OCI-LY7 (cell line): ENCODE measurements at regions not wholly inside any gene's neighbourhood (a gene's known extent, or its start where the extent isn't known, plus 50 kb on each side); places are given as distances from the start of the nearest gene placed in this dataset.

Source experiments
- BruUV-seq: library from RNA; stranded (reverse); fragments of 400-500 nt; replicated peaks from 2 replicates; lab custom pipeline; 2021; lab: Mats Ljungman, UMichigan
- CTCF ChIA-PET: fragments of 300-600 bp; sonication (Branson Sonifier 250); formaldehyde crosslinking; loops from one replicate; lab custom pipeline; 2022; ENCODE audit warnings: antibody characterized with exemption; ENCODE audit not compliant: unreplicated experiment; lab: Charles Lee
- POLR2A ChIA-PET: fragments of 300-600 bp; sonication (Branson Sonifier 250); formaldehyde crosslinking; loops from one replicate; lab custom pipeline; 2022; ENCODE audit warnings: antibody characterized with exemption; lab: Charles Lee
- DNase-seq: peaks from one replicate; pipeline ENCODE4 v3.0.0-alpha.2; 2015; ENCODE audit warnings: low spot score
- H2AFZ ChIP-seq: fragments of 200-600 bp; sonication (generic), shearing (Covaris generic); 2 replicates; pipeline ENCODE4 v1.6.1; 2014; ENCODE audit warnings: mild to moderate bottlenecking, antibody characterized with exemption, low read length, moderate library complexity
- H3K27ac ChIP-seq: fragments of 200-600 bp; sonication (generic); 2 replicates; pipeline ENCODE4 v1.5.1; 2014; ENCODE audit warnings: mixed run types, low read depth, mild to moderate bottlenecking, moderate library complexity, low read length, inconsistent platforms; ENCODE audit not compliant: poor library complexity, severe bottlenecking
- H3K36me3 ChIP-seq: fragments of 200-600 bp; sonication (generic); 2 replicates; pipeline ENCODE4 v1.6.1; 2014; ENCODE audit warnings: mild to moderate bottlenecking, antibody characterized with exemption, low read length, moderate library complexity, mixed read lengths; ENCODE audit not compliant: insufficient read depth
- H3K4me1 ChIP-seq: fragments of 200-600 bp; sonication (generic); 2 replicates; pipeline ENCODE4 v1.5.1; 2014; ENCODE audit warnings: mild to moderate bottlenecking, low read length; ENCODE audit not compliant: insufficient read depth, poor library complexity, severe bottlenecking
- H3K4me2 ChIP-seq: fragments of 200-600 bp; sonication (generic); 2 replicates; pipeline ENCODE4 v1.6.1; 2014; ENCODE audit warnings: mild to moderate bottlenecking, low read length
- H3K4me3 ChIP-seq: fragments of 200-600 bp; sonication (generic); 2 replicates; pipeline ENCODE4 v1.5.1; 2014; ENCODE audit warnings: mild to moderate bottlenecking, low read depth, low read length; ENCODE audit not compliant: poor library complexity, severe bottlenecking
- H3K79me2 ChIP-seq: fragments of 200-600 bp; sonication (generic); 2 replicates; pipeline ENCODE4 v1.6.1; 2016; ENCODE audit warnings: low read depth, mild to moderate bottlenecking, low read length, moderate library complexity, mixed read lengths; ENCODE audit not compliant: insufficient read depth
- H3K9me2 ChIP-seq: fragments of 200-600 bp; sonication (generic); 2 replicates; pipeline ENCODE4 v1.6.1; 2016; ENCODE audit warnings: mild to moderate bottlenecking, low read length, mixed read lengths; ENCODE audit not compliant: insufficient read depth
- H3K9me3 ChIP-seq: fragments of 200-600 bp; sonication (generic); 2 replicates; pipeline ENCODE4 v1.6.1; 2014; ENCODE audit warnings: mild to moderate bottlenecking, mixed run types, low read length, mixed read lengths
- H4K20me1 ChIP-seq: fragments of 200-600 bp; sonication (generic); 2 replicates; pipeline ENCODE4 v1.6.1; 2014; ENCODE audit warnings: mild to moderate bottlenecking, antibody characterized with exemption, low read length, moderate library complexity, mixed read lengths; ENCODE audit not compliant: insufficient read depth
- EZH2phosphoT487 ChIP-seq: fragments of 200-600 bp; sonication (generic); IDR thresholded peaks from 2 replicates; pipeline ENCODE4 v1.6.1; 2018; ENCODE audit warnings: low read depth, borderline replicate concordance, mild to moderate bottlenecking, mixed run types, antibody characterized with exemption, low read length, moderate library complexity, mixed read lengths
- intact Hi-C: fragments of 100-400 bp; cut with micrococcal nuclease; formaldehyde crosslinking; loops from one replicate; pipeline ENCODE4 v1.10.0; 2022; ENCODE audit not compliant: unreplicated experiment
- TF ChIP-seq, protein P1 (sequence below): fragments of 200-600 bp; sonication (generic); conservative IDR thresholded peaks from 2 replicates; pipeline ENCODE4 v1.5.1; 2014; ENCODE audit warnings: mild to moderate bottlenecking, antibody characterized with exemption, low read length, moderate library complexity, mixed read lengths

- no peak overlapping the region for H3K4me2 ChIP-seq
- H2AFZ ChIP-seq, result no peak overlapping the region
- DNase-seq, result no peak
- intact Hi-C loops, result no loop called here
- no peak overlapping the region for H3K4me3 ChIP-seq
- no peaks in the 10 kb centered on the region for H3K36me3 ChIP-seq
- no peaks in the 10 kb centered on the region for H3K4me1 ChIP-seq
- no TSS peak for BruUV-seq
- no peak overlapping the region for H3K27ac ChIP-seq
- TF ChIP-seq EZH2phosphoT487, result no peak
- TF ChIP-seq, protein P1, sequence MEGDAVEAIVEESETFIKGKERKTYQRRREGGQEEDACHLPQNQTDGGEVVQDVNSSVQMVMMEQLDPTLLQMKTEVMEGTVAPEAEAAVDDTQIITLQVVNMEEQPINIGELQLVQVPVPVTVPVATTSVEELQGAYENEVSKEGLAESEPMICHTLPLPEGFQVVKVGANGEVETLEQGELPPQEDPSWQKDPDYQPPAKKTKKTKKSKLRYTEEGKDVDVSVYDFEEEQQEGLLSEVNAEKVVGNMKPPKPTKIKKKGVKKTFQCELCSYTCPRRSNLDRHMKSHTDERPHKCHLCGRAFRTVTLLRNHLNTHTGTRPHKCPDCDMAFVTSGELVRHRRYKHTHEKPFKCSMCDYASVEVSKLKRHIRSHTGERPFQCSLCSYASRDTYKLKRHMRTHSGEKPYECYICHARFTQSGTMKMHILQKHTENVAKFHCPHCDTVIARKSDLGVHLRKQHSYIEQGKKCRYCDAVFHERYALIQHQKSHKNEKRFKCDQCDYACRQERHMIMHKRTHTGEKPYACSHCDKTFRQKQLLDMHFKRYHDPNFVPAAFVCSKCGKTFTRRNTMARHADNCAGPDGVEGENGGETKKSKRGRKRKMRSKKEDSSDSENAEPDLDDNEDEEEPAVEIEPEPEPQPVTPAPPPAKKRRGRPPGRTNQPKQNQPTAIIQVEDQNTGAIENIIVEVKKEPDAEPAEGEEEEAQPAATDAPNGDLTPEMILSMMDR, result no peak
- ChIA-PET CTCF (no interaction called here), POLR2A (interaction anchor here (0.7 to 1.4 kb wide), 2 partner anchors 8 to 1215 kb away, joined by 3 to 7 read pairs; no protein-coding TSS in a partner anchor)
- no peaks in the 10 kb centered on the region for H3K9me2 ChIP-seq
- H3K9me3 ChIP-seq, result no peaks in the 10 kb centered on the region
- no peaks in the 10 kb centered on the region for H3K79me2 ChIP-seq
- H4K20me1 ChIP-seq, result no peaks in the 10 kb centered on the region
These were observed 204.7 kb upstream of the ITGA4 start for GRCh38 chr2:181252262-181253148.

DNA sequence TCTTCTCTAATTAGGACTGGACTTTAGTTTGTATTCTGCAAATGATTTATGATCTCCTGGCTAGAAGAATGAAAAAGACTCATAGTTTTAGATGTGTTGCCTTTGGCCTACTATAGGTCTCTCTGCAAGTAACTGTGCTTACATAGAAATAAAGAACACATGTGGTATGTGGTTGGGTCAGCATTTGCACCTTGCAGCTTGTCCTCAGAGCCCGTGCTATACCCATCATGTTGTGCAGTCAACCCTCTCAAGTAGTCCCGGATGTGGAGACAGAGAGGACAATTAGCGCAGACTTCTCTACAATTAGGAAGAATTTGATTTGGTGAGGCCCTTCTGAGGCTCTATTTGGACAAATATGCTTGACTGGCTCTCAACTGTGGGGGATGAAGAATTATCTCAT is 203.7 kb upstream of the ITGA4 start:
- CTCF ChIA-PET, result no interaction called here
- TF ChIP-seq, protein P1, result no peak
- TF ChIP-seq EZH2phosphoT487, result no peak

DNA sequence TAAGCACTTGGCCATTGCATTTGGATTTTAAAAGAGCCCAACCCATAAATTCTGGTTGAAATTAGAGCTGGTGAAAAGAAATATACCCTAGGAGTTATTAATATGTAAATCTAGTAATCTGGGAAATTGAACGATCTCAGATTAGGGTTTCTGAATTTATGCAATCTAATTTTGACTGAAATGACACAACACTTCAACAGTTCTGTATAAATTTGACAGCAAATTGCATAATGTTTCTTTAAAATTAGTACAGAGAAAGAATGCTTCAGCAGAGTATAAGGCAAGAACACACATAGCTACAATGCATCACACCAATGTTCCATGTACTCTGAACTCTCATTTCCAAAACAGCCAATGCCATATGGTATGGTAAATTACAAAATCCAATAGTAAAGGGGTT is 201.5 kb upstream of the ITGA4 start:
- H3K9me2 ChIP-seq, result no peaks in the 10 kb centered on the region
- no peaks in the 10 kb centered on the region for H3K4me1 ChIP-seq
- H4K20me1 ChIP-seq, result no peaks in the 10 kb centered on the region
- H3K4me2 ChIP-seq, result no peak overlapping the region
- no peak overlapping the region for H3K4me3 ChIP-seq
- H3K9me3 ChIP-seq, result no peaks in the 10 kb centered on the region
- intact Hi-C loops, result no loop called here
- TF ChIP-seq, protein P1, result no peak
- TF ChIP-seq EZH2phosphoT487, result no peak
- BruUV-seq, result no TSS peak
- no peak for DNase-seq
- H3K79me2 ChIP-seq, result no peaks in the 10 kb centered on the region
- H2AFZ ChIP-seq, result no peak overlapping the region
- no peak overlapping the region for H3K27ac ChIP-seq
- H3K36me3 ChIP-seq, result no peaks in the 10 kb centered on the region
- CTCF ChIA-PET, result no interaction called here
- POLR2A ChIA-PET, result interaction anchor here (0.5 to 1.4 kb wide), 3 partner anchors 12 to 294 kb away, joined by 4 to 6 read pairs (median 4); no protein-coding TSS in a partner anchor

More for the DNA sequence above, 203.7 kb upstream of the ITGA4 start:
- Histone ChIP-seq H3K27ac (no peak overlapping the region), H3K9me3 (no peaks in the 10 kb centered on the region), H2AFZ (no peak overlapping the region), H3K79me2 (no peaks in the 10 kb centered on the region), H3K4me2 (no peak overlapping the region), H4K20me1 (no peaks in the 10 kb centered on the region), H3K9me2 (no peaks in the 10 kb centered on the region), H3K4me3 (no peak overlapping the region), H3K4me1 (no peaks in the 10 kb centered on the region), H3K36me3 (no peaks in the 10 kb centered on the region)
- intact Hi-C loops, result no loop called here
- no peak for DNase-seq
- BruUV-seq, result no TSS peak
- POLR2A ChIA-PET, result interaction anchor here (0.8 kb wide), 1 partner anchor 26 kb away, joined by 3 read pairs; no protein-coding TSS in a partner anchor
